CD14-positive monocyte (primary cell): ENCODE measurements at regions not wholly inside any gene's neighbourhood (a gene's known extent, or its start where the extent isn't known, plus 50 kb on each side); places are given as distances from the start of the nearest gene placed in this dataset.

Experiments used
- DNase-seq, 3 donors: peaks; one replicate each; pipeline ENCODE4 v3.0.0-alpha.2; 2011 to 2022
- H2AFZ ChIP-seq: 2 replicates; pipeline ENCODE4 v1.6.0; 2012; ENCODE audit warnings: mild to moderate bottlenecking, low read depth, low read length, inconsistent platforms; ENCODE audit not compliant: insufficient read depth, poor library complexity, severe bottlenecking
- H3K27ac ChIP-seq, 2 donors: 1 replicate in 1 of 2; 2 replicates in 1 of 2; pipeline ENCODE4 v1.5.1; 2012 to 2013; ENCODE audit warnings: low read length in 2 of 2, control low read depth in 1 of 2, inconsistent platforms in 1 of 2, low read depth in 1 of 2, mild to moderate bottlenecking in 1 of 2
- H3K27me3 ChIP-seq, 2 donors: one replicate each; pipeline versions ENCODE4 v1.6.0 to v1.6.1; 2011 to 2013; ENCODE audit warnings: low read length in 2 of 2; ENCODE audit not compliant: control insufficient read depth in 2 of 2, insufficient read depth in 2 of 2
- H3K36me3 ChIP-seq, 2 donors: replicated peaks in 1 of 2; 1 replicate in 1 of 2; 2 replicates in 1 of 2; pipeline versions ENCODE4 v1.5.1 to v1.6.1; 2012 to 2013; ENCODE audit warnings: low read length in 2 of 2, control low read depth in 1 of 2, inconsistent platforms in 1 of 2, mild to moderate bottlenecking in 1 of 2; ENCODE audit not compliant: insufficient read depth in 2 of 2, control insufficient read depth in 1 of 2
- H3K4me1 ChIP-seq, 2 donors: 1 replicate in 1 of 2; 2 replicates in 1 of 2; pipeline versions ENCODE4 v1.5.1 to v1.6.1; 2012 to 2013; ENCODE audit warnings: low read length in 2 of 2, control low read depth in 1 of 2, inconsistent platforms in 1 of 2, mild to moderate bottlenecking in 1 of 2, moderate library complexity in 1 of 2; ENCODE audit not compliant: insufficient read depth in 2 of 2, control insufficient read depth in 1 of 2
- H3K4me2 ChIP-seq: replicated peaks from 2 replicates; pipeline ENCODE3; 2012; ENCODE audit warnings: low read length, moderate library complexity, mild to moderate bottlenecking; ENCODE audit not compliant: poor library complexity, severe bottlenecking; ENCODE audit errors: extremely low read depth
- H3K4me3 ChIP-seq, 3 experiments: fragments of 200-600 bp in 1 of 3; sonication (generic) in 1 of 3; replicated peaks in 1 of 3; 1 replicate in 2 of 3; 2 replicates in 1 of 3; pipeline ENCODE4 v1.5.1; 2011 to 2013; ENCODE audit warnings: low read length in 3 of 3, mild to moderate bottlenecking in 3 of 3, control low read depth in 2 of 3, low read depth in 2 of 3, inconsistent platforms in 1 of 3, moderate library complexity in 1 of 3
- H3K79me2 ChIP-seq: 2 replicates; pipeline ENCODE4 v1.6.0; 2012; ENCODE audit warnings: mild to moderate bottlenecking, control low read depth, inconsistent platforms, low read length, moderate library complexity; ENCODE audit not compliant: insufficient read depth
- H3K9ac ChIP-seq: 2 replicates; pipeline ENCODE4 v1.6.0; 2017; ENCODE audit warnings: low read length, mild to moderate bottlenecking; ENCODE audit not compliant: insufficient read depth, poor library complexity, severe bottlenecking
- H3K9me3 ChIP-seq, 2 donors: replicated peaks in 1 of 2; 1 replicate in 1 of 2; 2 replicates in 1 of 2; pipeline versions ENCODE4 v1.5.1 to v1.6.1; 2012 to 2013; ENCODE audit warnings: low read length in 2 of 2, control low read depth in 1 of 2; ENCODE audit not compliant: control insufficient read depth in 1 of 2, insufficient read depth in 1 of 2
- H4K20me1 ChIP-seq: 2 replicates; pipeline ENCODE4 v1.6.0; 2012; ENCODE audit warnings: mild to moderate bottlenecking, low read length, control low read depth, moderate library complexity; ENCODE audit not compliant: insufficient read depth
- H3K27ac Mint-ChIP-seq, 7 donors: one replicate each; pipeline ENCODE4 v1.8.0; 2020; ENCODE audit warnings: mild to moderate bottlenecking in 7 of 7, mixed read lengths in 7 of 7, moderate library complexity in 6 of 7, inconsistent platforms in 2 of 7
- H3K27me3 Mint-ChIP-seq, 3 donors: one replicate each; pipeline ENCODE4 v1.8.0; 2021 to 2022; ENCODE audit warnings: low read depth in 3 of 3, mild to moderate bottlenecking in 3 of 3, mixed read lengths in 3 of 3, moderate library complexity in 3 of 3, inconsistent platforms in 1 of 3
- H3K36me3 Mint-ChIP-seq, 2 donors: one replicate each; pipeline ENCODE4 v1.8.0; 2020; ENCODE audit warnings: mixed read lengths in 2 of 2, inconsistent platforms in 1 of 2, mild to moderate bottlenecking in 1 of 2
- H3K4me1 Mint-ChIP-seq: one replicate; pipeline ENCODE4 v1.8.0; 2020; ENCODE audit warnings: mild to moderate bottlenecking, mixed read lengths
- H3K4me3 Mint-ChIP-seq, 2 donors: one replicate each; pipeline ENCODE4 v1.8.0; 2020; ENCODE audit warnings: mild to moderate bottlenecking in 2 of 2, mixed read lengths in 2 of 2, moderate library complexity in 1 of 2
- H3K9me3 Mint-ChIP-seq, 7 donors: one replicate each; pipeline ENCODE4 v1.8.0; 2020 to 2022; ENCODE audit warnings: mixed read lengths in 7 of 7, mild to moderate bottlenecking in 6 of 7, moderate library complexity in 6 of 7, inconsistent platforms in 2 of 7
- CTCF ChIP-seq: fragments of 200-600 bp; IDR thresholded peaks from one replicate; pipeline ENCODE4 v1.8.0; 2022; ENCODE audit warnings: antibody characterized with exemption, mild to moderate bottlenecking
- WGBS: methylation state at CpG from one replicate; pipeline ENCODE4 v1.1.5; 2013; ENCODE audit warnings: missing lambda C conversion rate; ENCODE audit not compliant: insufficient coverage; 5-methylcytosine and 5-hydroxymethylcytosine counted together
- intact Hi-C, 2 donors: fragments of 100-400 bp; cut with micrococcal nuclease; formaldehyde crosslinking; loops; one replicate each; pipeline versions ENCODE4 v1.15.0 to v1.15.1; 2023

DNA sequence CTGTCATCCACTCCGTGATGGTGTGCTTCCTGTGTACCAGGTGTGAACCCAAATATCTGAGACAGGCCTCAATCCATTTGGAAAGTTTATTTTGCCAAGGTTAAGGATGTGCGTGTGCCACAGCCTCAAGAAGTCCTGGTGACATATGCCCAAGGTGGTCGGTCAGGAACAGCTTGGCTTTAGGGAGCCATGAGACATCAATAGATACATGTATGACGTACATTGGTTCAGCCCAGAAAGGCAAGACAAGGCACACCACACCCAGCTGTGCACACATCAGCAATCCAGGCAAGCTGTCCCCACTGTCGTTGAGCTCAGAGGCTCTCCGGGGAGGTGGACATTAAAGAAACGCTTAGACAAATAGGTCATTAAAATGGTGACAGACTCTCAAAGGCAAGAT, 56.8 kb upstream of the SHANK2 start:
- WGBS, result 93% methylated on average over 7 of the region's 7 CpGs
- no peak for TF ChIP-seq CTCF
- Mint-ChIP-seq H3K4me1 (no peaks in the 10 kb centered on the region), H3K27ac (no peak overlapping the region), H3K27me3 (peaks cover 3 to 5% (median 5%) of the 10 kb centered on the region in 3 donors), H3K9me3 (peaks cover 0 to 6% (median 1%) of the 10 kb centered on the region in 7 donors), H3K4me3 (no peak overlapping the region), H3K36me3 (no peaks in the 10 kb centered on the region)
- Histone ChIP-seq H3K27ac (no peak overlapping the region), H3K4me2 (no peak overlapping the region), H2AFZ (no peak overlapping the region), H3K4me3 (no peak overlapping the region), H3K9ac (no peak overlapping the region), H4K20me1 (no peaks in the 10 kb centered on the region), H3K36me3 (no peaks in the 10 kb centered on the region), H3K79me2 (no peaks in the 10 kb centered on the region), H3K4me1 (no peaks in the 10 kb centered on the region), H3K27me3 (no peaks in the 10 kb centered on the region), H3K9me3 (no peaks in the 10 kb centered on the region)
- intact Hi-C loops, result no loop called here
- DNase-seq, result no peak

GRCh38 chr11:71307811-71308645, 55.7 kb upstream of the SHANK2 start:
- H3K27me3 ChIP-seq, result no peaks in the 10 kb centered on the region
- no peak overlapping the region for H3K27ac ChIP-seq
- no peak overlapping the region for H3K27ac Mint-ChIP-seq
- no peak overlapping the region for H3K4me3 ChIP-seq
- no peaks in the 10 kb centered on the region for H3K79me2 ChIP-seq
- H2AFZ ChIP-seq, result no peak overlapping the region
- H3K4me3 Mint-ChIP-seq, result no peak overlapping the region
- no peaks in the 10 kb centered on the region for H3K36me3 ChIP-seq
- peaks cover 0 to 6% (median 1%) of the 10 kb centered on the region in 7 donors for H3K9me3 Mint-ChIP-seq
- H3K4me2 ChIP-seq, result no peak overlapping the region
- WGBS, result 92% methylated on average over 5 of the region's 5 CpGs
- no peaks in the 10 kb centered on the region for H3K9me3 ChIP-seq
- no peak for TF ChIP-seq CTCF
- no peak for DNase-seq
- no peaks in the 10 kb centered on the region for H4K20me1 ChIP-seq
- peaks cover 4 to 6% (median 5%) of the 10 kb centered on the region in 3 donors for H3K27me3 Mint-ChIP-seq
- intact Hi-C loops, result no loop called here
- H3K4me1 Mint-ChIP-seq, result no peaks in the 10 kb centered on the region
- no peaks in the 10 kb centered on the region for H3K4me1 ChIP-seq
- no peak overlapping the region for H3K9ac ChIP-seq
- no peaks in the 10 kb centered on the region for H3K36me3 Mint-ChIP-seq
